ENCODE measurements at regions not wholly inside any gene's neighbourhood (a gene's known extent, or its start where the extent isn't known, plus 50 kb on each side); places are given as distances from the start of the nearest gene placed in this dataset.

- no peak overlapping the region for H3K27ac ChIP-seq
- no peak overlapping the region for H3K4me3 ChIP-seq (ENCODE audit: low read depth, low read length)
- no peaks in the 10 kb centered on the region for H3K9me3 ChIP-seq (ENCODE audit: severe bottlenecking)
- DNase-seq, result no peak
- H3K36me3 ChIP-seq, result no peaks in the 10 kb centered on the region
- H3K27me3 ChIP-seq (ENCODE audit: insufficient read depth, low read depth, severe bottlenecking), result no peaks in the 10 kb centered on the region
- TF ChIP-seq CTCF (IDR thresholded peaks at IDR 0.05; ENCODE audit: low read depth, low read length), result no peak
Observed at GRCh38 chr2:58796239-58796910, 555.2 kb upstream of the FANCL start.

GRCh38 chr2:58794916-58795315, 553.8 kb upstream of the FANCL start:
- Histone ChIP-seq H3K27me3 (ENCODE audit: insufficient read depth, low read depth, severe bottlenecking) (no peaks in the 10 kb centered on the region), H3K9me3 (ENCODE audit: severe bottlenecking) (no peaks in the 10 kb centered on the region), H3K4me3 (ENCODE audit: low read depth, low read length) (no peak overlapping the region), H3K36me3 (no peaks in the 10 kb centered on the region), H3K27ac (no peak overlapping the region)
- TF ChIP-seq CTCF (IDR thresholded peaks at IDR 0.05; ENCODE audit: low read depth, low read length), result no peak
- DNase-seq, result no peak

GRCh38 chr2:58794103-58794502, 553.0 kb upstream of the FANCL start:
- no peak for TF ChIP-seq CTCF (IDR thresholded peaks at IDR 0.05; ENCODE audit: low read depth, low read length)
- Histone ChIP-seq H3K9me3 (ENCODE audit: severe bottlenecking) (no peaks in the 10 kb centered on the region), H3K36me3 (no peaks in the 10 kb centered on the region), H3K4me3 (ENCODE audit: low read depth, low read length) (no peak overlapping the region), H3K27me3 (ENCODE audit: insufficient read depth, low read depth, severe bottlenecking) (no peaks in the 10 kb centered on the region), H3K27ac (no peak overlapping the region)
- no peak for DNase-seq

GRCh38 chr2:58788402-58788801, 547.3 kb upstream of the FANCL start:
- no peak overlapping the region for H3K27ac ChIP-seq
- H3K27me3 ChIP-seq (ENCODE audit: insufficient read depth, low read depth, severe bottlenecking), result no peaks in the 10 kb centered on the region
- no peak overlapping the region for H3K4me3 ChIP-seq (ENCODE audit: low read depth, low read length)
- DNase-seq, result no peak
- no peaks in the 10 kb centered on the region for H3K9me3 ChIP-seq (ENCODE audit: severe bottlenecking)
- H3K36me3 ChIP-seq, result no peaks in the 10 kb centered on the region
- no peak for TF ChIP-seq CTCF (IDR thresholded peaks at IDR 0.05; ENCODE audit: low read depth, low read length)

- Histone ChIP-seq H3K27ac (no peak overlapping the region), H3K4me3 (ENCODE audit: low read depth, low read length) (no peak overlapping the region), H3K27me3 (ENCODE audit: insufficient read depth, low read depth, severe bottlenecking) (no peaks in the 10 kb centered on the region), H3K36me3 (no peaks in the 10 kb centered on the region), H3K9me3 (ENCODE audit: severe bottlenecking) (no peaks in the 10 kb centered on the region)
- DNase-seq, result no peak
- no peak for TF ChIP-seq CTCF (IDR thresholded peaks at IDR 0.05; ENCODE audit: low read depth, low read length)
Observed at GRCh38 chr2:58770846-58771245, 529.7 kb upstream of the FANCL start.

- Histone ChIP-seq H3K27me3 (ENCODE audit: insufficient read depth, low read depth, severe bottlenecking) (no peaks in the 10 kb centered on the region), H3K36me3 (no peaks in the 10 kb centered on the region), H3K4me3 (ENCODE audit: low read depth, low read length) (no peak overlapping the region), H3K9me3 (ENCODE audit: severe bottlenecking) (no peaks in the 10 kb centered on the region), H3K27ac (no peak overlapping the region)
- DNase-seq, result no peak
- no peak for TF ChIP-seq CTCF (IDR thresholded peaks at IDR 0.05; ENCODE audit: low read depth, low read length)
Observed at GRCh38 chr2:58769864-58770234, 528.7 kb upstream of the FANCL start.

All from WERI-Rb-1 (cell line).